Natural killer cell treated with Interleukin-12 subunit alpha and Interleukin-12 subunit beta and Interleukin-15 and Interleukin-18, amount 100 ng/mL, for 72 hours (primary cell): ENCODE measurements at regions not wholly inside any gene's neighbourhood (a gene's known extent, or its start where the extent isn't known, plus 50 kb on each side); places are given as distances from the start of the nearest gene placed in this dataset.

Experiments used
- ATAC-seq, 2 donors: fragments of 150-1000 bp; cut with Tn5 transposase in 1 of 2; sonication (Bioruptor Pico), chemical (Tn5 transposase) in 1 of 2; 2 replicates each; pipeline ENCODE4 v1.10.0; 2021
- DNase-seq: peaks from one replicate; pipeline ENCODE4 v3.0.0; 2022; ENCODE audit warnings: low spot score
- H3K27ac Mint-ChIP-seq, 2 donors: 1 replicate in 1 of 2; 2 replicates in 1 of 2; pipeline ENCODE4 v1.8.0; 2022; ENCODE audit warnings: mixed read lengths in 2 of 2, mild to moderate bottlenecking in 1 of 2, moderate library complexity in 1 of 2
- H3K27me3 Mint-ChIP-seq, 2 donors: 1 replicate in 1 of 2; 2 replicates in 1 of 2; pipeline ENCODE4 v1.8.0; 2022; ENCODE audit warnings: mixed read lengths in 2 of 2
- H3K36me3 Mint-ChIP-seq: one replicate; pipeline ENCODE4 v1.8.0; 2022; ENCODE audit warnings: mixed read lengths
- H3K4me1 Mint-ChIP-seq, 2 donors: 1 replicate in 1 of 2; 2 replicates in 1 of 2; pipeline ENCODE4 v1.8.0; 2022; ENCODE audit warnings: low read depth in 2 of 2, mixed read lengths in 2 of 2, mild to moderate bottlenecking in 1 of 2
- H3K4me3 Mint-ChIP-seq: one replicate; pipeline ENCODE4 v1.8.0; 2022; ENCODE audit warnings: mixed read lengths
- H3K9me3 Mint-ChIP-seq: 2 replicates; pipeline ENCODE4 v1.8.0; 2022; ENCODE audit warnings: mixed read lengths

- ATAC-seq (no peak), DNase-seq (no peak)
- peaks cover 18% of the 10 kb centered on the region for H3K36me3 Mint-ChIP-seq
- peaks cover 15 to 24% of the 10 kb centered on the region in 2 donors for H3K4me1 Mint-ChIP-seq
- H3K9me3 Mint-ChIP-seq, result peaks cover 8% of the 10 kb centered on the region
- H3K27ac Mint-ChIP-seq, result peak overlapping the region; percentile 83 to 85
- H3K27me3 Mint-ChIP-seq, result no peaks in the 10 kb centered on the region
- peak overlapping the region; percentile 40 for H3K4me3 Mint-ChIP-seq
Observed at GRCh38 chr2:144248350-144249034, 271.4 kb downstream of the ZEB2 start.

- H3K4me3 Mint-ChIP-seq, result no peak overlapping the region
- peaks cover 6% of the 10 kb centered on the region for H3K36me3 Mint-ChIP-seq
- H3K4me1 Mint-ChIP-seq, result peaks cover 21 to 41% of the 10 kb centered on the region in 2 donors
- ATAC-seq (no peak), DNase-seq (no peak)
- H3K27ac Mint-ChIP-seq, result no peak overlapping the region
- H3K27me3 Mint-ChIP-seq, result no peaks in the 10 kb centered on the region
- H3K9me3 Mint-ChIP-seq, result no peaks in the 10 kb centered on the region
Observed at GRCh38 chr2:144244938-144245337, 275.0 kb downstream of the ZEB2 start.

GRCh38 chr2:144242311-144242710 is 277.6 kb downstream of the ZEB2 start:
- peak overlapping the region in 1 of 2 donors; percentile 81 for H3K27ac Mint-ChIP-seq
- peaks cover 18% of the 10 kb centered on the region for H3K36me3 Mint-ChIP-seq
- H3K27me3 Mint-ChIP-seq, result no peaks in the 10 kb centered on the region
- DNase-seq (no peak), ATAC-seq (no peak)
- H3K9me3 Mint-ChIP-seq, result no peaks in the 10 kb centered on the region
- peak overlapping the region; percentile 67 for H3K4me3 Mint-ChIP-seq
- peaks cover 35 to 51% of the 10 kb centered on the region in 2 donors for H3K4me1 Mint-ChIP-seq

- Mint-ChIP-seq H3K36me3 (peaks cover 17% of the 10 kb centered on the region), H3K4me1 (peaks cover 40 to 51% of the 10 kb centered on the region in 2 donors), H3K27ac (peak overlapping the region; percentile 21 to 81), H3K9me3 (no peaks in the 10 kb centered on the region), H3K4me3 (peak overlapping the region; percentile 67), H3K27me3 (no peaks in the 10 kb centered on the region)
- ATAC-seq, result no peak
- no peak for DNase-seq
Observed at GRCh38 chr2:144241801-144242200, 278.1 kb downstream of the ZEB2 start.

GRCh38 chr2:144240656-144241339 is 279.1 kb downstream of the ZEB2 start:
- peaks cover 12% of the 10 kb centered on the region for H3K36me3 Mint-ChIP-seq
- H3K27me3 Mint-ChIP-seq, result no peaks in the 10 kb centered on the region
- H3K27ac Mint-ChIP-seq, result peak overlapping the region; percentile 21 to 81
- H3K9me3 Mint-ChIP-seq, result no peaks in the 10 kb centered on the region
- peaks cover 39 to 58% of the 10 kb centered on the region in 2 donors for H3K4me1 Mint-ChIP-seq
- no peak for DNase-seq
- H3K4me3 Mint-ChIP-seq, result peak overlapping the region; percentile 67
- ATAC-seq, result peak; percentile 57 to 82

- peaks cover 45 to 68% of the 10 kb centered on the region in 2 donors for H3K4me1 Mint-ChIP-seq
Observed at GRCh38 chr2:144239726-144240125, 280.2 kb downstream of the ZEB2 start.

GRCh38 chr2:144239306-144239705 is 280.6 kb downstream of the ZEB2 start:
- no peak for DNase-seq
- ATAC-seq, result no peak
- H3K4me3 Mint-ChIP-seq, result no peak overlapping the region

More at GRCh38 chr2:144239726-144240125, 280.2 kb downstream of the ZEB2 start:
- no peaks in the 10 kb centered on the region for H3K9me3 Mint-ChIP-seq
- H3K36me3 Mint-ChIP-seq, result peaks cover 17% of the 10 kb centered on the region
- H3K27ac Mint-ChIP-seq, result peak overlapping the region; percentile 21 to 81
- H3K4me3 Mint-ChIP-seq, result no peak overlapping the region
- H3K27me3 Mint-ChIP-seq, result no peaks in the 10 kb centered on the region
- DNase-seq (no peak), ATAC-seq (no peak)

GRCh38 chr2:144237830-144238627 is 281.9 kb downstream of the ZEB2 start:
- Mint-ChIP-seq H3K27me3 (no peaks in the 10 kb centered on the region), H3K4me3 (peak overlapping the region; percentile 77), H3K9me3 (no peaks in the 10 kb centered on the region), H3K4me1 (peaks cover 58 to 85% of the 10 kb centered on the region in 2 donors), H3K27ac (peak overlapping the region; percentile 59 to 86), H3K36me3 (peaks cover 17% of the 10 kb centered on the region)
- ATAC-seq (no peak), DNase-seq (no peak)

More at GRCh38 chr2:144239306-144239705, 280.6 kb downstream of the ZEB2 start:
- Mint-ChIP-seq H3K4me1 (peaks cover 49 to 72% of the 10 kb centered on the region in 2 donors), H3K27me3 (no peaks in the 10 kb centered on the region), H3K36me3 (peaks cover 17% of the 10 kb centered on the region), H3K9me3 (no peaks in the 10 kb centered on the region), H3K27ac (peak overlapping the region; percentile 21 to 81)

GRCh38 chr2:144237108-144237507 is 282.8 kb downstream of the ZEB2 start:
- ATAC-seq, result peak; percentile 41 to 43
- Mint-ChIP-seq H3K9me3 (no peaks in the 10 kb centered on the region), H3K27me3 (no peaks in the 10 kb centered on the region), H3K4me1 (peaks cover 60 to 92% of the 10 kb centered on the region in 2 donors), H3K36me3 (peaks cover 17% of the 10 kb centered on the region), H3K27ac (peak overlapping the region; percentile 59 to 86), H3K4me3 (peak overlapping the region; percentile 77)
- DNase-seq, result no peak

GRCh38 chr2:144235050-144235449 is 284.9 kb downstream of the ZEB2 start:
- Mint-ChIP-seq H3K4me1 (peaks cover 59 to 81% of the 10 kb centered on the region in 2 donors), H3K27me3 (no peaks in the 10 kb centered on the region), H3K36me3 (peaks cover 17% of the 10 kb centered on the region), H3K9me3 (no peaks in the 10 kb centered on the region), H3K4me3 (peak overlapping the region; percentile 70), H3K27ac (peak overlapping the region; percentile 81 to 96)
- no peak for DNase-seq
- no peak for ATAC-seq

GRCh38 chr2:144234542-144234871 is 285.4 kb downstream of the ZEB2 start:
- ATAC-seq, result peak in 1 of 2 donors; percentile 36
- DNase-seq, result no peak
- Mint-ChIP-seq H3K36me3 (peaks cover 17% of the 10 kb centered on the region), H3K27me3 (no peaks in the 10 kb centered on the region), H3K27ac (peak overlapping the region; percentile 81 to 96), H3K4me1 (peaks cover 56 to 77% of the 10 kb centered on the region in 2 donors), H3K4me3 (peak overlapping the region; percentile 70), H3K9me3 (no peaks in the 10 kb centered on the region)

GRCh38 chr2:144233733-144234541 is 286.0 kb downstream of the ZEB2 start:
- Mint-ChIP-seq H3K4me3 (peak overlapping the region; percentile 70), H3K9me3 (no peaks in the 10 kb centered on the region), H3K4me1 (peaks cover 59 to 80% of the 10 kb centered on the region in 2 donors), H3K27ac (peak overlapping the region; percentile 81 to 96), H3K36me3 (peaks cover 21% of the 10 kb centered on the region), H3K27me3 (no peaks in the 10 kb centered on the region)
- DNase-seq (no peak), ATAC-seq (peak; percentile 70 to 84)

GRCh38 chr2:144233317-144233716 is 286.6 kb downstream of the ZEB2 start:
- no peak for ATAC-seq
- H3K27ac Mint-ChIP-seq, result peak overlapping the region; percentile 81 to 96
- H3K4me1 Mint-ChIP-seq, result peaks cover 52 to 73% of the 10 kb centered on the region in 2 donors
- H3K4me3 Mint-ChIP-seq, result peak overlapping the region; percentile 70
- H3K36me3 Mint-ChIP-seq, result peaks cover 17% of the 10 kb centered on the region
- no peak for DNase-seq
- H3K9me3 Mint-ChIP-seq, result no peaks in the 10 kb centered on the region
- no peaks in the 10 kb centered on the region for H3K27me3 Mint-ChIP-seq
